ENCODE measurements at regions not wholly inside any gene's neighbourhood (a gene's known extent, or its start where the extent isn't known, plus 50 kb on each side); places are given as distances from the start of the nearest gene placed in this dataset.
"Not testable (repeated sequence)": the region's sequence is repeated elsewhere in the genome, so short reads cannot be mapped to it uniquely, and the experiment has no call there.

GRCh38 chrY:7713738-7714137, 802.2 kb upstream of the AMELY start:
- not testable (repeated sequence) for DNase-seq (ENCODE audit: low spot score); H3K4me1 Mint-ChIP-seq (ENCODE audit: low read depth in 2 of 2); H3K36me3 Mint-ChIP-seq; H3K27ac Mint-ChIP-seq; H3K27me3 Mint-ChIP-seq; ATAC-seq; H3K4me3 Mint-ChIP-seq; H3K9me3 Mint-ChIP-seq

GRCh38 chrY:7712289-7712688, 800.7 kb upstream of the AMELY start:
- Mint-ChIP-seq H3K4me1 (ENCODE audit: low read depth in 2 of 2) (no peaks in the 10 kb centered on the region), H3K36me3 (no peaks in the 10 kb centered on the region), H3K9me3 (no peaks in the 10 kb centered on the region), H3K27me3 (no peaks in the 10 kb centered on the region), H3K4me3 (no peak overlapping the region), H3K27ac (no peak overlapping the region)
- DNase-seq (ENCODE audit: low spot score) (no peak), ATAC-seq (no peak)

GRCh38 chrY:7703578-7704140, 792.1 kb upstream of the AMELY start:
- no peak overlapping the region for H3K27ac Mint-ChIP-seq
- no peaks in the 10 kb centered on the region for H3K27me3 Mint-ChIP-seq
- H3K36me3 Mint-ChIP-seq = no peaks in the 10 kb centered on the region
- ATAC-seq (no peak), DNase-seq (ENCODE audit: low spot score) (no peak)
- no peaks in the 10 kb centered on the region for H3K9me3 Mint-ChIP-seq
- no peaks in the 10 kb centered on the region for H3K4me1 Mint-ChIP-seq (ENCODE audit: low read depth in 2 of 2)
- no peak overlapping the region for H3K4me3 Mint-ChIP-seq

GRCh38 chrY:7702481-7702880, 790.9 kb upstream of the AMELY start:
- Mint-ChIP-seq H3K9me3 (no peaks in the 10 kb centered on the region), H3K4me3 (no peak overlapping the region), H3K27ac (no peak overlapping the region), H3K4me1 (ENCODE audit: low read depth in 2 of 2) (no peaks in the 10 kb centered on the region), H3K36me3 (no peaks in the 10 kb centered on the region), H3K27me3 (no peaks in the 10 kb centered on the region)
- DNase-seq (ENCODE audit: low spot score) (no peak), ATAC-seq (no peak)

- Mint-ChIP-seq H3K27me3 (no peaks in the 10 kb centered on the region), H3K36me3 (no peaks in the 10 kb centered on the region), H3K9me3 (no peaks in the 10 kb centered on the region), H3K27ac (no peak overlapping the region), H3K4me1 (ENCODE audit: low read depth in 2 of 2) (no peaks in the 10 kb centered on the region), H3K4me3 (no peak overlapping the region)
- ATAC-seq (no peak), DNase-seq (ENCODE audit: low spot score) (no peak)
Measured at GRCh38 chrY:7701676-7702075, 790.1 kb upstream of the AMELY start.

GRCh38 chrY:7697506-7697905, 786.0 kb upstream of the AMELY start:
- Mint-ChIP-seq H3K4me3 (no peak overlapping the region), H3K4me1 (ENCODE audit: low read depth in 2 of 2) (no peaks in the 10 kb centered on the region), H3K27me3 (no peaks in the 10 kb centered on the region), H3K9me3 (no peaks in the 10 kb centered on the region), H3K27ac (no peak overlapping the region), H3K36me3 (no peaks in the 10 kb centered on the region)
- no peak for DNase-seq (ENCODE audit: low spot score)
- no peak for ATAC-seq

- H3K4me1 Mint-ChIP-seq (ENCODE audit: low read depth in 2 of 2) = no peaks in the 10 kb centered on the region
- ATAC-seq (no peak), DNase-seq (ENCODE audit: low spot score) (no peak)
- H3K4me3 Mint-ChIP-seq = no peak overlapping the region
- H3K36me3 Mint-ChIP-seq = no peaks in the 10 kb centered on the region
- H3K27me3 Mint-ChIP-seq = no peaks in the 10 kb centered on the region
- H3K9me3 Mint-ChIP-seq = no peaks in the 10 kb centered on the region
- no peak overlapping the region for H3K27ac Mint-ChIP-seq
Measured at GRCh38 chrY:7692701-7693100, 781.1 kb upstream of the AMELY start.

GRCh38 chrY:7687086-7687485, 775.5 kb upstream of the AMELY start:
- Mint-ChIP-seq H3K9me3 (no peaks in the 10 kb centered on the region), H3K27me3 (no peaks in the 10 kb centered on the region), H3K4me3 (no peak overlapping the region), H3K4me1 (ENCODE audit: low read depth in 2 of 2) (no peaks in the 10 kb centered on the region), H3K27ac (no peak overlapping the region), H3K36me3 (no peaks in the 10 kb centered on the region)
- ATAC-seq (no peak), DNase-seq (ENCODE audit: low spot score) (no peak)

GRCh38 chrY:7684546-7684945, 773.0 kb upstream of the AMELY start:
- ATAC-seq (no peak), DNase-seq (ENCODE audit: low spot score) (no peak)
- H3K36me3 Mint-ChIP-seq = no peaks in the 10 kb centered on the region
- no peaks in the 10 kb centered on the region for H3K9me3 Mint-ChIP-seq
- no peaks in the 10 kb centered on the region for H3K27me3 Mint-ChIP-seq
- H3K4me1 Mint-ChIP-seq (ENCODE audit: low read depth in 2 of 2) = no peaks in the 10 kb centered on the region
- no peak overlapping the region for H3K4me3 Mint-ChIP-seq
- no peak overlapping the region for H3K27ac Mint-ChIP-seq

GRCh38 chrY:7682386-7682785, 770.8 kb upstream of the AMELY start:
- no peak for DNase-seq (ENCODE audit: low spot score)
- H3K36me3 Mint-ChIP-seq = no peaks in the 10 kb centered on the region
- H3K27ac Mint-ChIP-seq = no peak overlapping the region
- H3K4me3 Mint-ChIP-seq = no peak overlapping the region
- no peaks in the 10 kb centered on the region for H3K27me3 Mint-ChIP-seq
- no peak for ATAC-seq
- H3K9me3 Mint-ChIP-seq = no peaks in the 10 kb centered on the region
- no peaks in the 10 kb centered on the region for H3K4me1 Mint-ChIP-seq (ENCODE audit: low read depth in 2 of 2)

- Mint-ChIP-seq H3K9me3 (no peaks in the 10 kb centered on the region), H3K4me1 (ENCODE audit: low read depth in 2 of 2) (no peaks in the 10 kb centered on the region), H3K36me3 (no peaks in the 10 kb centered on the region), H3K4me3 (no peak overlapping the region), H3K27me3 (no peaks in the 10 kb centered on the region), H3K27ac (no peak overlapping the region)
- DNase-seq (ENCODE audit: low spot score) (no peak), ATAC-seq (no peak)
Measured at GRCh38 chrY:7681426-7681825, 769.9 kb upstream of the AMELY start.

- H3K4me3 Mint-ChIP-seq = no peak overlapping the region
- H3K9me3 Mint-ChIP-seq = no peaks in the 10 kb centered on the region
- no peaks in the 10 kb centered on the region for H3K27me3 Mint-ChIP-seq
- DNase-seq (ENCODE audit: low spot score) (no peak), ATAC-seq (no peak)
- no peak overlapping the region for H3K27ac Mint-ChIP-seq
- H3K4me1 Mint-ChIP-seq (ENCODE audit: low read depth in 2 of 2) = no peaks in the 10 kb centered on the region
- H3K36me3 Mint-ChIP-seq = no peaks in the 10 kb centered on the region
Measured at GRCh38 chrY:7674465-7674864, 762.9 kb upstream of the AMELY start.

- Mint-ChIP-seq H3K27ac (no peak overlapping the region), H3K4me1 (ENCODE audit: low read depth in 2 of 2) (no peaks in the 10 kb centered on the region), H3K9me3 (no peaks in the 10 kb centered on the region), H3K27me3 (no peaks in the 10 kb centered on the region), H3K4me3 (no peak overlapping the region), H3K36me3 (no peaks in the 10 kb centered on the region)
- DNase-seq (ENCODE audit: low spot score) (no peak), ATAC-seq (no peak)
Measured at GRCh38 chrY:7672796-7673195, 761.2 kb upstream of the AMELY start.

GRCh38 chrY:7663261-7663660, 751.7 kb upstream of the AMELY start:
- no peak overlapping the region for H3K27ac Mint-ChIP-seq
- H3K4me1 Mint-ChIP-seq (ENCODE audit: low read depth in 2 of 2) = no peaks in the 10 kb centered on the region
- H3K9me3 Mint-ChIP-seq = no peaks in the 10 kb centered on the region
- DNase-seq (ENCODE audit: low spot score) (no peak), ATAC-seq (no peak)
- H3K27me3 Mint-ChIP-seq = no peaks in the 10 kb centered on the region
- no peaks in the 10 kb centered on the region for H3K36me3 Mint-ChIP-seq
- no peak overlapping the region for H3K4me3 Mint-ChIP-seq

- ATAC-seq (no peak), DNase-seq (ENCODE audit: low spot score) (no peak)
- Mint-ChIP-seq H3K4me3 (no peak overlapping the region), H3K36me3 (no peaks in the 10 kb centered on the region), H3K27me3 (no peaks in the 10 kb centered on the region), H3K4me1 (ENCODE audit: low read depth in 2 of 2) (no peaks in the 10 kb centered on the region), H3K9me3 (no peaks in the 10 kb centered on the region), H3K27ac (no peak overlapping the region)
Measured at GRCh38 chrY:7659047-7659446, 747.5 kb upstream of the AMELY start.

Measured in natural killer cell treated with Interleukin-12 subunit alpha and Interleukin-12 subunit beta and Interleukin-15 and Interleukin-18, amount 100 ng/mL, for 72 hours (primary cell).